ENCODE measurements at regions not wholly inside any gene's neighbourhood (a gene's known extent, or its start where the extent isn't known, plus 50 kb on each side); places are given as distances from the start of the nearest gene placed in this dataset.

- intact Hi-C loops (cut with micrococcal nuclease; ENCODE audit: unreplicated experiment): no loop called here
- H3K9ac ChIP-seq (ENCODE audit: insufficient read depth, low read depth, low read length): no peak overlapping the region
- peaks cover 18% of the 10 kb centered on the region for H3K4me1 ChIP-seq (ENCODE audit: insufficient read depth, low read length)
- H3K9me3 ChIP-seq (ENCODE audit: low read length): peaks cover 12% of the 10 kb centered on the region
- FAIRE-seq (no peak), DNase-seq (ENCODE audit: low spot score) (no peak), ATAC-seq (no peak)
- H3K27ac ChIP-seq (ENCODE audit: extremely low read length, insufficient read depth, low read length): no peak overlapping the region
- H2AFZ ChIP-seq (ENCODE audit: low read length): no peak overlapping the region
- no peaks in the 10 kb centered on the region for H4K20me1 ChIP-seq (ENCODE audit: insufficient read depth, low read length)
- ChIA-PET CTCF (ENCODE audit: low intra/inter-chr PET ratio, low total read pairs) (no interaction called here), POLR2A (no interaction called here)
- no peaks in the 10 kb centered on the region for H3K27me3 ChIP-seq (ENCODE audit: control insufficient read depth in 1 of 2, insufficient read depth in 2 of 2, low read length in 2 of 2)
- in situ Hi-C loops (cut with HindIII; ENCODE audit: extremely low pct_ligation_motif_present, low pct_unique_long_range_greater_than_20kb): no loop called here
- H3K4me2 ChIP-seq (ENCODE audit: low read depth, low read length): no peak overlapping the region
- no TSS peak for BruUV-seq (replicated peaks)
- TF ChIP-seq ZNF318 (CRISPR knock-in tag; IDR thresholded peaks at IDR 0.05) (no peak), ZNF770 (CRISPR knock-in tag; IDR thresholded peaks at IDR 0.05) (no peak), ZNF772 (CRISPR knock-in tag; IDR thresholded peaks at IDR 0.05) (no peak), MLX (CRISPR knock-in tag; IDR thresholded peaks at IDR 0.05) (no peak), ZNF207 (IDR thresholded peaks at IDR 0.05; ENCODE audit: borderline replicate concordance) (no peak), ZNF18 (CRISPR knock-in tag; IDR thresholded peaks at IDR 0.05; ENCODE audit: insufficient replicate concordance) (no peak), RFXAP (CRISPR knock-in tag; IDR thresholded peaks at IDR 0.05; ENCODE audit: borderline replicate concordance) (no peak)
- H3K4me3 ChIP-seq (replicated peaks in 1 of 3; ENCODE audit: insufficient read depth in 1 of 3, low read depth in 2 of 3, low read length in 3 of 3): no peak overlapping the region
- H3K79me2 ChIP-seq (ENCODE audit: insufficient read depth, low read length): no peaks in the 10 kb centered on the region
- H3K36me3 ChIP-seq (replicated peaks in 1 of 2; ENCODE audit: control insufficient read depth in 1 of 2, insufficient read depth in 2 of 2, low read length in 2 of 2): no peaks in the 10 kb centered on the region
Observed at GRCh38 chr13:110782185-110782584, 68.7 kb downstream of the ING1 start.

Measured in HepG2 (cell line).